GM19351 (cell line): ENCODE measurements at regions not wholly inside any gene's neighbourhood (a gene's known extent, or its start where the extent isn't known, plus 50 kb on each side); places are given as distances from the start of the nearest gene placed in this dataset.

Experiments
- ATAC-seq: cut with Tn5 transposase; IDR thresholded peaks from one replicate; pipeline ENCODE4 v1.9.1; 2021; ENCODE audit warnings: mild to moderate bottlenecking, moderate library complexity; ENCODE audit not compliant: unreplicated experiment

- ATAC-seq, result no peak
Measured at GRCh38 chr6:87995461-87995860, 52.2 kb upstream of the SPACA1 start.

- no peak for ATAC-seq
Measured at GRCh38 chr6:87993356-87993755, 54.3 kb upstream of the SPACA1 start.

- ATAC-seq, result no peak
Measured at GRCh38 chr6:87990871-87991270, 56.8 kb upstream of the SPACA1 start.

GRCh38 chr6:87982134-87982533 is 65.5 kb upstream of the SPACA1 start:
- ATAC-seq, result no peak

GRCh38 chr6:87979737-87980136 is 67.9 kb upstream of the SPACA1 start:
- no peak for ATAC-seq

- ATAC-seq, result no peak
Measured at GRCh38 chr6:87976616-87977015, 71.0 kb upstream of the SPACA1 start.

- no peak for ATAC-seq
Measured at GRCh38 chr6:87975561-87975960, 72.1 kb upstream of the SPACA1 start.

- ATAC-seq, result no peak
Measured at GRCh38 chr6:87972279-87972678, 75.4 kb upstream of the SPACA1 start.

- ATAC-seq, result no peak
Measured at GRCh38 chr6:87971605-87972262, 75.9 kb upstream of the SPACA1 start.

GRCh38 chr6:87968435-87969278 is 79.0 kb upstream of the SPACA1 start:
- peak; percentile 76 for ATAC-seq

- ATAC-seq, result no peak
Measured at GRCh38 chr6:87965806-87966205, 81.8 kb upstream of the SPACA1 start.

- no peak for ATAC-seq
Measured at GRCh38 chr6:87959083-87959482, 88.6 kb upstream of the SPACA1 start.

GRCh38 chr6:87951751-87952150 is 95.9 kb upstream of the SPACA1 start:
- ATAC-seq, result no peak

- ATAC-seq, result no peak
Measured at GRCh38 chr6:87950614-87951013, 97.0 kb upstream of the SPACA1 start.

- no peak for ATAC-seq
Measured at GRCh38 chr6:87949194-87949593, 98.4 kb upstream of the SPACA1 start.

- no peak for ATAC-seq
Measured at GRCh38 chr6:87946669-87947068, 101.0 kb upstream of the SPACA1 start.

- no peak for ATAC-seq
Measured at GRCh38 chr6:87945966-87946365, 101.7 kb upstream of the SPACA1 start.

GRCh38 chr6:87945181-87945580 is 102.5 kb upstream of the SPACA1 start:
- no peak for ATAC-seq

- peak; percentile 50 for ATAC-seq
Measured at GRCh38 chr6:87944541-87944954, 103.1 kb upstream of the SPACA1 start.

GRCh38 chr6:87943191-87943590 is 104.5 kb upstream of the SPACA1 start:
- ATAC-seq, result no peak

GRCh38 chr6:87941556-87942358 is 105.9 kb upstream of the SPACA1 start:
- no peak for ATAC-seq

- ATAC-seq, result no peak
Measured at GRCh38 chr6:87939776-87940175, 107.9 kb upstream of the SPACA1 start.
